Stomach (tissue), 4 donors: ENCODE measurements at regions not wholly inside any gene's neighbourhood (a gene's known extent, or its start where the extent isn't known, plus 50 kb on each side); places are given as distances from the start of the nearest gene placed in this dataset.

ENCODE experiments used
- CTCF ChIP-seq, 7 experiments: fragments of 450-650 bp in 4 of 7; fragments of 200-600 bp in 3 of 7; sonication (generic) in 3 of 7; IDR thresholded peaks; one replicate each; pipeline ENCODE4 v1.5.1; 2016 to 2019; ENCODE audit warnings: antibody characterized with exemption in 7 of 7, control low read depth in 2 of 7, mild to moderate bottlenecking in 1 of 7
- POLR2A ChIP-seq, 4 donors: fragments of 450-650 bp; IDR thresholded peaks; one replicate each; pipeline ENCODE4 v1.6.1; 2016; ENCODE audit warnings: antibody characterized with exemption in 4 of 4, control low read depth in 2 of 4, mild to moderate bottlenecking in 1 of 4, moderate library complexity in 1 of 4
- POLR2AphosphoS5 ChIP-seq, 3 donors: sonication (generic); formaldehyde crosslinking; IDR thresholded peaks; one replicate each; pipeline ENCODE4 v1.6.1; 2016; ENCODE audit warnings: antibody characterized with exemption in 3 of 3

DNA sequence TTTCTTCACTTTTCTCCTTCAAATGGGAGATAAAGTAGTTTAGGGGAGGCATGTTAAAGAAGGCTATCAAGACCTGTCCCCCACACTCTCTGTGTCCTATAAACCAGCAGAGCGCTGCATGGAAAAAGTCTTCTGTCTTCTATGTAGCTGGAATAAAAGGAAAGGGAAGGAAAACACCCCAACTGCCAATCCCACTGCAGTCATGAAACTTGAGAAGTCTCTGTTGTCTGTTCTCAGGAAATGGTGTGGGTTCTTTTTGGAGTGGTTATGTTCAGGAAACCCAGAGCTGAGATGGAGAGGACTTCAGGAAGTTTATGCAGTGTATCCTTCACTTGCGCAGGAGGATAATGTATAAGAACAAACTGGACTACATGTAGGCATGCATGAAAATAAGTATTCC lies 274.3 kb downstream of the GAS1 start:
- TF ChIP-seq POLR2A (IDR thresholded peaks at IDR 0.05), result no peak
- TF ChIP-seq CTCF (IDR thresholded peaks at IDR 0.05), result no peak
- TF ChIP-seq POLR2AphosphoS5 (IDR thresholded peaks at IDR 0.05), result no peak
